OCI-LY3 (cell line): ENCODE measurements at regions not wholly inside any gene's neighbourhood (a gene's known extent, or its start where the extent isn't known, plus 50 kb on each side); places are given as distances from the start of the nearest gene placed in this dataset.

Source experiments
- H2AFZ ChIP-seq: fragments of 200-600, 300-600 bp; shearing (Covaris generic); 2 replicates; pipeline ENCODE4 v1.6.0; 2014; ENCODE audit warnings: antibody characterized with exemption, low read depth, low read length
- H3K27ac ChIP-seq: fragments of 200-600, 300-600 bp; sonication (generic); 2 replicates; pipeline ENCODE4 v1.5.1; 2014; ENCODE audit warnings: mild to moderate bottlenecking, low read length, moderate library complexity, mixed read lengths
- H3K27me3 ChIP-seq: fragments of 200-600, 300-600 bp; sonication (generic); 2 replicates; pipeline ENCODE4 v1.6.1; 2014; ENCODE audit warnings: low read depth, low read length, mixed read lengths
- H3K36me3 ChIP-seq: fragments of 200-600, 300-600 bp; sonication (generic); replicated peaks from 2 replicates; pipeline ENCODE3; 2014; ENCODE audit warnings: low read depth, low read length, mixed read lengths
- H3K4me1 ChIP-seq: fragments of 300-600, 200-600 bp; sonication (generic); 2 replicates; pipeline ENCODE4 v1.6.1; 2014; ENCODE audit warnings: low read length, mixed read lengths
- H3K4me2 ChIP-seq: fragments of 200-600, 300-600 bp; sonication (generic); 2 replicates; pipeline ENCODE4 v1.6.1; 2014; ENCODE audit warnings: low read length, mixed read lengths
- H3K4me3 ChIP-seq: fragments of 300-600, 200-600 bp; sonication (generic); 2 replicates; pipeline ENCODE4 v1.5.1; 2014; ENCODE audit warnings: antibody characterized with exemption, mild to moderate bottlenecking, low read length, moderate library complexity
- H3K79me2 ChIP-seq: fragments of 300-600, 200-600 bp; shearing (Covaris generic); 2 replicates; pipeline ENCODE4 v1.6.1; 2014; ENCODE audit warnings: mild to moderate bottlenecking, low read length, mixed read lengths
- H3K9ac ChIP-seq: fragments of 300-600, 200-600 bp; shearing (Covaris generic); 2 replicates; pipeline ENCODE4 v1.6.0; 2014; ENCODE audit warnings: mild to moderate bottlenecking, low read length, moderate library complexity
- H3K9me3 ChIP-seq: fragments of 200-600, 300-600 bp; shearing (Covaris generic); 2 replicates; pipeline ENCODE4 v1.6.1; 2014; ENCODE audit warnings: low read length, mixed read lengths; ENCODE audit not compliant: insufficient read depth
- H4K20me1 ChIP-seq: fragments of 200-600, 300-600 bp; sonication (generic); 2 replicates; pipeline ENCODE4 v1.6.1; 2016; ENCODE audit warnings: low read length, mixed read lengths; ENCODE audit not compliant: insufficient read depth
- EZH2phosphoT487 ChIP-seq: fragments of 200-600 bp; shearing (Covaris generic); IDR thresholded peaks from 2 replicates; pipeline ENCODE4 v1.6.1; 2018; ENCODE audit warnings: antibody characterized with exemption, mixed run types, low read depth
- TF ChIP-seq, protein P1 (sequence below): fragments of 200-600, 300-600 bp; sonication (generic); IDR thresholded peaks from 2 replicates; pipeline ENCODE4 v1.5.1; 2014; ENCODE audit warnings: antibody characterized with exemption, low read length, low read depth

DNA sequence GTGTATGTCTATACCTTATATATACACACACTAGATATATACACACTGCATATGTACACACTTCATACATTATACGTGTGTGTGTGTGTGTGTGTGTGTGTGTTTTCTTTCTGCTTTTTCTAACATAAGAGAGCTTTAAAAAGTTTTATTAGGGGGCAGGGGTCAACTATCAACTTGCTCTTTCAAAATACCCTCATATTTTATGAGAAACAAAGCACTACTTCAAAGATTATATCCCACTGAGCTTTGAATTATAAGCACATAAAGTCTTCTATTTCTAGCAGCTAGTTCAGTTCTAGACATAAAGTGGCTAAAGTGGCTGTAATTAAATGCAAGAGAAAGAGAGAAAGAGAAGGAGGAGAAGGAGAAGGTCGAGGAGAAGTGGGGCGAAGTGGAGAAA, 1361.3 kb downstream of the ZPLD1 start:
- Histone ChIP-seq H3K4me2 (no peak overlapping the region), H3K27ac (no peak overlapping the region), H3K9ac (no peak overlapping the region), H2AFZ (no peak overlapping the region; the same call in 1 of the 2 replicates), H3K9me3 (no peaks in the 10 kb centered on the region), H3K4me3 (no peak overlapping the region), H3K79me2 (no peaks in the 10 kb centered on the region), H3K36me3 (no peaks in the 10 kb centered on the region), H3K4me1 (no peaks in the 10 kb centered on the region), H4K20me1 (no peaks in the 10 kb centered on the region), H3K27me3 (no peaks in the 10 kb centered on the region)
- TF ChIP-seq, protein P1, sequence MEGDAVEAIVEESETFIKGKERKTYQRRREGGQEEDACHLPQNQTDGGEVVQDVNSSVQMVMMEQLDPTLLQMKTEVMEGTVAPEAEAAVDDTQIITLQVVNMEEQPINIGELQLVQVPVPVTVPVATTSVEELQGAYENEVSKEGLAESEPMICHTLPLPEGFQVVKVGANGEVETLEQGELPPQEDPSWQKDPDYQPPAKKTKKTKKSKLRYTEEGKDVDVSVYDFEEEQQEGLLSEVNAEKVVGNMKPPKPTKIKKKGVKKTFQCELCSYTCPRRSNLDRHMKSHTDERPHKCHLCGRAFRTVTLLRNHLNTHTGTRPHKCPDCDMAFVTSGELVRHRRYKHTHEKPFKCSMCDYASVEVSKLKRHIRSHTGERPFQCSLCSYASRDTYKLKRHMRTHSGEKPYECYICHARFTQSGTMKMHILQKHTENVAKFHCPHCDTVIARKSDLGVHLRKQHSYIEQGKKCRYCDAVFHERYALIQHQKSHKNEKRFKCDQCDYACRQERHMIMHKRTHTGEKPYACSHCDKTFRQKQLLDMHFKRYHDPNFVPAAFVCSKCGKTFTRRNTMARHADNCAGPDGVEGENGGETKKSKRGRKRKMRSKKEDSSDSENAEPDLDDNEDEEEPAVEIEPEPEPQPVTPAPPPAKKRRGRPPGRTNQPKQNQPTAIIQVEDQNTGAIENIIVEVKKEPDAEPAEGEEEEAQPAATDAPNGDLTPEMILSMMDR: no peak
- no peak for TF ChIP-seq EZH2phosphoT487

DNA sequence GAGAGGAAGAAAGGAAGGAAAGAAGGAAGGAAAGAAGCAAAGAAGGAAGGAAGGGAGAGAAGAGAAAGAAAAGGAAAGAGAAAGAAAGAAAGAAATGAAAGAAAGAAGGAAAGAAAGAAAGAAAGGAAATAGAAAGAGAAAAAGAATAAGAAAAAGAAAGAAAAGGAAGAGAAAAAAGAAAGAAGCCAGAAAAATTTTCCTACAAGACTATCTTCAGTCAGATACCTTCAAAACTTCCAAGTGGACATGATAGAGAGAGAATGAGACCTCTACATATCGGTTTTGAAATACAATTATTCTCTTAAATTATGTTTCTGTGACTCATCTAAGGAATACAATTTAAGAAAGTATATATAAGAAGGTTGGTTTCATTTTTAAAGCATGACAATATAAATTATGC, 1369.0 kb downstream of the ZPLD1 start:
- Histone ChIP-seq H3K4me2 (no peak overlapping the region), H3K4me3 (no peak overlapping the region), H3K4me1 (peaks cover 20% of the 10 kb centered on the region), H3K79me2 (no peaks in the 10 kb centered on the region), H2AFZ (no peak overlapping the region), H3K27ac (no peak overlapping the region), H3K27me3 (no peaks in the 10 kb centered on the region), H3K9me3 (peaks cover 9% of the 10 kb centered on the region), H3K9ac (no peak overlapping the region), H3K36me3 (peaks cover 5% of the 10 kb centered on the region), H4K20me1 (no peaks in the 10 kb centered on the region)
- TF ChIP-seq EZH2phosphoT487: no peak
- TF ChIP-seq, protein P1: no peak

DNA sequence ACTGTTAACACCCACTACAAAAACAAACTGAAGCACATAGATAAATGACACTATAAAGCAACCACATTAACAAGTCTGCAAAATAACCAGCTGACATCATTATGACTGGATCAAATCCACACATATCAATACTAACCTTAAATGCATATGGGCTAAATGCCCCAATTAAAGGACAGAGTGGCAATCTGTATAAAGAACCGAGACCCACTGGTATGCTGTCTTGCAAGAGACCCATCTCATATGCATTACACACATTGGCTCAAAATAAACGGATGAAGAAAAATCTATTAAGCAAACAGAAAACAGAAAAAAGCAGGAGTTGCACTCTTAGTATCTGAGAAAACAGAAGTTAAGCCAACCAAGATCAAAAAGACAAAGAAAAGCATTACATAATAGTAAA, 1375.4 kb downstream of the ZPLD1 start:
- peaks cover 12% of the 10 kb centered on the region for H3K4me1 ChIP-seq
- no peak overlapping the region for H3K9ac ChIP-seq
- H3K9me3 ChIP-seq: peaks cover 9% of the 10 kb centered on the region
- H3K4me2 ChIP-seq: no peak overlapping the region
- peaks cover 5% of the 10 kb centered on the region for H3K36me3 ChIP-seq
- no peaks in the 10 kb centered on the region for H3K27me3 ChIP-seq
- H3K27ac ChIP-seq: no peak overlapping the region
- no peak for TF ChIP-seq EZH2phosphoT487
- TF ChIP-seq, protein P1: no peak
- no peak overlapping the region for H3K4me3 ChIP-seq
- no peaks in the 10 kb centered on the region for H4K20me1 ChIP-seq
- no peaks in the 10 kb centered on the region for H3K79me2 ChIP-seq
- no peak overlapping the region for H2AFZ ChIP-seq

DNA sequence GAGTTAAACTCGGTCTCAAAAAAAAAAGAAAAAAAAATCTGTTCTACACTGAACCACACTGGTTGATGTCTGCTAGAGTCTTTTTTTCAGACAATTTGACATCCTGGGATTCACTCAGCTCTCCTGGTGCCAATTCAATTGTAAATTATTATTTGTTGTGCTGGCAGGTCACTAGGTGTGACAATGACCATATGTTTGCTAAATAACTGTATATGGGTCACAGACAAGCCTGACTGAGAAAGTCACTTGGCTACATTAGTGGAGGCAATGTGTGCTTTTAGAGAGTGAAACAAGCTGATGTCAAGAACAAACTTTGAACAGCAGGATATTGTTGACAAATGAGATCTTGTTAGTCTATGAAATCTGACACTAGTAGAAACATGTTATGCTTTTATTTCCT, 1379.1 kb downstream of the ZPLD1 start:
- Histone ChIP-seq H2AFZ (no peak overlapping the region), H4K20me1 (no peaks in the 10 kb centered on the region), H3K4me2 (no peak overlapping the region), H3K27ac (no peak overlapping the region), H3K36me3 (no peaks in the 10 kb centered on the region), H3K4me3 (no peak overlapping the region), H3K27me3 (no peaks in the 10 kb centered on the region), H3K4me1 (no peaks in the 10 kb centered on the region), H3K79me2 (no peaks in the 10 kb centered on the region), H3K9ac (no peak overlapping the region), H3K9me3 (no peaks in the 10 kb centered on the region)
- TF ChIP-seq, protein P1: no peak
